Activated CD4-positive, alpha-beta T cell treated with anti-CD3 and anti-CD28 coated beads, Interleukin-2, amount 50 U/mL, for 4 hours (primary cell): ENCODE measurements at regions not wholly inside any gene's neighbourhood (a gene's known extent, or its start where the extent isn't known, plus 50 kb on each side); places are given as distances from the start of the nearest gene placed in this dataset.

Source experiments
- DNase-seq, 2 experiments: peaks; one replicate each; pipeline ENCODE4 v3.0.0-alpha.2; 2020

DNA sequence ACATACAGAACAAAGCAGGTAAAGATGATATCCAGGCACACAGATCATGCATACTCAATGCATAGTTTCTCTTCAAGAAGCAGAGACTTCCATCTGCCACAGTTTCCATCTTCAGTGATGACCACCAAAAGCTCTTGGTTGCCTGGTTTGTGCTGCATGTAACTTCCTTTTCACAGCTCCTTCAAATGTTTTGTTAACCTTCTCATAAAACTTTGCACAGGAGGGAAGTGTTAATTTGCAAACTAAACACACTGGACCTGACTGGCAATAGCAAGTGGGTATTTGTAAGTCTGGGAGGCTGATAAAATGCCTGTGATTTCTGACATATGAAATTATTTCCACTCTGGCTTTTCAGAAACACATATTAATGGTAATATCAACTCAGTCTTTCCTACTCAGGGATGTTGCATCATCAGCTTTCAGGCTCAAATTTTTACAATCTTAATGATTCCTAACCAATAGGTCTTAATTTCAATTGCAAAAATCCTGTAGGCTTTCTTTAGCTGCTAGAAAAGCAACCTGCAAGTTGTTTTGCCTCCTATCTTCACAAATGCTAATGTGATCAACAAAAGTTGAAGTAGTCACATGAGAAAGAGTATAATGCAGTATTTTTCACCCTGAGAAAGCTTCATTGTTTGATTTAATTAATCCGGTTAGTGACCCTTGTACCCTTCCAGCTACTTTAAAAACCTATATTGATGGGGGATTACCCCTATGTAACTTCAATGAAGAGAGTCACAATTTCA is 575.6 kb downstream of the DIAPH3 start:
- no peak for DNase-seq

DNA sequence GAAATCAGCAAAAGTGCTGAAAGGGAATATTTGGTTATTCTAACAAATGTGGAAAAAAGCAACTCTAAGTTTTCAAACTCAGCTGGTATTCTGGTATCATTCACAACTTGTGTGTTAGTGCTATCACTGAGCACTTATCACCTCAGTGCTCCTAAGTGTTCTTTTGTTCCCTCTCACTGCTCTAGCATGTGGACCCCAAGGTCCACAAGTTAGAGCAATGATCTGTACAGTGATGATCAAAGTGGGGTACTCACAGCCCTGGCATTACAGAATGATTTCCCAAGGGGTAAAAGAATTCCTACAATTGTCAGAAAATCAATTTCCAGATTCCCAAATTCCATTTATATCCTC is 575.0 kb downstream of the DIAPH3 start:
- DNase-seq, result no peak

DNA sequence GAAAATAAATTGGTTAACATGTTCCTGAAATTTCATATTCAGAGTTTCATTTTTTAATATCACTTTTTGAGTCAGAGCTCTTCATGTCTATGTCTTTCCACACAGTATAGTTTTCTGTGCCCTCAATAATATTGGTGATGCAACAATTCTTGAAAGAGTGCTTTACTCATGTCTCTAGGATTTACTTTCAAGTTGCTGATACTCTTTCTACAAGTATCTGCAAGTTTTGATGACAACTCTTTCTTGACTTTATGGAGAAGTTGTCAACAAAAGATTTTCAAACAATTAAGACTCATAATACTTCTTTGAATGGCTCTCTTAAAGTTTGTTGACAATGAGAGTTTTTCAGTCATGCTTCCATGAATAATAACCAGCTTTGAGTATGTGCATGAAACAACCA is 561.7 kb downstream of the DIAPH3 start:
- DNase-seq, result no peak

DNA sequence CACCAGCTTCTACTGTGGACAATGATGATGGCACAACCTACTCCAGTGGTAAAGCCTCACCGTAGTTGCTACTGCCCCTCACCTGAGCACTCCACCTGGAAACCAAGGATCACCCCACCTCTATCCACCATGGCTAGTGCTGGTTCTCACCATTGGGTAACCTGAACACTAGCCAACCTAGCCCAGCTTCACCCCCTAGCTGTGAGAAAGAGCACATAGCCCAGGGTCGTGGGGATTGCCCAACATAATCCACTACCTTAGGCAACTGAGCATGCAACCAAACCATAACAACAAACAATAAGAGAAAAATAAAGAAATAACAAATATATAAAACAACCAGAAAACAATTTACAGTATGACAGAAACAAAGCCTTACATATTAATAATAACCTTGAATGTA is 560.1 kb downstream of the DIAPH3 start:
- DNase-seq, result no peak

DNA sequence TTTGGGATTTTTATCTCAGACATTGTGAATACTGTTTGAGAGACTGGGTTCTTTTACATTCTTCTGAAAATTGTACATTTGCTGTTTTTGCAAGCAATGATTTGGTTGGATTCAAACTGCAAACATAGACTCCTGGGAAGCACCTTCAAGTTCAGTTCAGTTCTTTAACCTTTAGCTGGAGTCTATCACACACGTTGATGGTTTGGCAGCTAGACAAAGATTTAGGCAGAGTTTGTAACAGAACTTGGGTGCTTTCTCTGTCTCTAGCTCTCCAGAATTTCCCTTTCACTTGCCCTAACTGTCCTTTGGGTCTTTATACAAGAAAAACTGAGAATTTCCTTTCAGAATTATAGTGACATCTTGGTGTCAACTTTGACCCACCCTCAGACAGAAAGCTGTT is 556.6 kb downstream of the DIAPH3 start:
- DNase-seq, result no peak

DNA sequence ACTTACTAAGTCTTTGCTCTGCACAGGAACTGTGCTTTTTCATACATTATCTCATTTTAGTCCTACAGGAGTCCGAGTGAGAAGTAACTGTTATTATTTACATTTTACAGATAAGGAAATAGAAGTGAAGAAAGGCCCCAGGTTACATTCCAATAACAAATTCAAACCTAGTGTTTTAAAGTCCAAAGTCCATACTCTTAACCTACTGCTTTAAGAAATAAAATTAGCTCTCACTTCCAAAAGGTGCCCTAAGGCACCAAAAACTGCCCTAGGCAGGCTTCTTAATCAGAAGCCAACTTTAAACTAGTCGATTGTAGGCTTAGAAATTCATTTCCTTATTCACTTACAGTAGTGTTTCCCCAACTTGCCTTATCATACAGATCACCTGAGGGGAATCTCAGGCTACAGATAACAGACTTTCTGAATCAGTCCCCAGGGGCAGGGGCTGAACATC is 555.9 kb downstream of the DIAPH3 start:
- no peak for DNase-seq

DNA sequence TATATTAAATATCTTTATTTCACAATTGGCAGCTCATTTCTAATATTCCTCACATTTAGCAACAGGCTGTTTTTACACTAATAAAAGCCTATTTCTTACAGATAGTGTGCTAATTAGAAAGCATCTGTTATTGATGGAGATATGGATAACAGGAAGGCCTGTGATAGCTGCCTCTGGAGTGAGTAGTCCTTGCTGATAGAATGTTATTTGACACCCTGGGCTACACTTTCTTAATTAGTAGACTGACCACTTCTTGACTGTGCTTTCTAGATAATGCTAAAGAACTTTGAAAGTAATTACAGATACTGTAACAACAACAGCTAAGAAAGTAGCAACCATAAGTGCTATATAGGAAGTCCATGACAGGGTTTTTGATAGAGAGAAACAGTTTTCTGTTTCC is 554.3 kb downstream of the DIAPH3 start:
- DNase-seq, result no peak
